NCI-H2029 (cell line): ENCODE measurements at regions not wholly inside any gene's neighbourhood (a gene's known extent, or its start where the extent isn't known, plus 50 kb on each side); places are given as distances from the start of the nearest gene placed in this dataset.

Experiments
- DNase-seq: peaks from one replicate; lab custom pipeline; 2025; lab: John Stamatoyannopoulos, UW

DNA sequence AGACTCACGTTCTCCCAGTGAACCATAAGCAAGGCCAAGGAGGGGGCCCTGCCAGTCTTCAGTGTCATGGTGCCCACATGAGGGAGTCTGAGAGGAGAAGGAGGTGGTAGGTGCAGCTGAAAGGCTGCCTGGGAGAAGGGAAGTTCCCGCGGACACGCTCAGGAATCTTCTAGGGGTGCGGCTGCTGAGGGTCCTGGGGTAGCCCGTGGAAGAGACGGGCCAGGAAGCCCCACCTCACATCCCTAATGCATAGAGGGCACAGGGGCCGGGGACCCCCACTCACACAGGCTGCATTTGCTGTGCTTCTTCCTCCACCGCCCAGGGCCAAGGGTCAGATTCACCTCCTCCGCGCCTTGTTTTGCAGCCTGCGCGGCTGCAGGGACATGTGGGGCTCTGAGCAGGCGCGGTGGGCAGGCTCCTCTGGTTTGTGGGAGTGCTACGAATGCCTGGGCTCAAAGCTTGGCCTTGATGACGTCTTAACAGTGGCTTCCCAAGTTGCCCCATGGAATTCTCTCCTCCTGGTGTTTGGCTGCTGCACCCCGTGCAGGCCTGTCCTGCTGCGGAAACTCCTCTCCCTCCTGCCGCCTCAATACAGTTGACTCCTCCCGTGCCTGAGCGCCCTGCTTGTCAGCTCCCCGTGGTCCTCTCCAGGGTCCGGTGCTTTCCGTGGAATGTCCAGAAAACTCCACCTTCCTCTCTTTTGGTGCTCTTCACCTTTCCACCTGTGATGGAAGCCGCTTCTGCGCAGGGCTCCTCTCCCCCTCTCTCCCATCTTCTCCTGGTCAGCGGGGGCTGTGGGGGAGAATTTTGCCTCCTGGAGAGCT lies 95.7 kb downstream of the VAPA start:
- DNase-seq: no peak

DNA sequence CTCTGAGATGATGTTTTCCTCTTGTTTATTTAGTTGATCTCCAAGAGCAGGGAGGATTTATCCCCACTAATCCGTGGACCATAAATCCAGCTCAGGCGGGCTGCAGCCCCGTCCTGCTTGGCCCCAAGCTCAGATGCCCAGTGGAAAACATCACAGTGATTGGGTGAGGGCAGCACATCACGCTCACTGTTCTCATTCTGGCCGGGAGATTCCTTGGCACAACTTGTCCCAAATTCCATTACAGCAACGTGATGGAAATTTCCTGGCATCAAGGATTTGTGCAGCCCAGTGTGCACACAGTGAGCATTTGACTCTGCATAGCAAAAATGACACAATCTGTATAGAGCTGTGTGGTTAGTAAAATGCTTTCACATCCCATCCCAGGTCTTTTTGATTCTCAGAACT lies 96.8 kb downstream of the VAPA start:
- no peak for DNase-seq

DNA sequence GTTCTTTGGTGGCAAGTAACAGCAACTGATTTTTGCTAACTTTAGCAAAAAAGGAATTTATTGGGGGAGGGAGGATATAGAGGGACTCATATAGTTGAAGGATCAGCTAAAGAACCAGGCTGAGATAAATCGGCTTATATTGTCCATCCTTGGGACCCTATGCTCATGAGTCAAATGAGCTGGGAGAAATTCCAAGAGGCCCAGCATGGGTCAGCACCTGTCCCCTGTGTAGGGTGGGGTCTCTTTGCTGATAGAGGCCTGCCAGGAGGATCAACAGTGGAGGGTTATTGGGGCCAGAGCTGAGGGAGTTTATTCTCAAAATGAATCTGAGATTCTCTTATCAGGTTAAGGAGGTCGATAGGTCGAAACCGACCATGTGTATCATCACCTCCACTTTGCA lies 97.2 kb downstream of the VAPA start:
- DNase-seq: no peak

DNA sequence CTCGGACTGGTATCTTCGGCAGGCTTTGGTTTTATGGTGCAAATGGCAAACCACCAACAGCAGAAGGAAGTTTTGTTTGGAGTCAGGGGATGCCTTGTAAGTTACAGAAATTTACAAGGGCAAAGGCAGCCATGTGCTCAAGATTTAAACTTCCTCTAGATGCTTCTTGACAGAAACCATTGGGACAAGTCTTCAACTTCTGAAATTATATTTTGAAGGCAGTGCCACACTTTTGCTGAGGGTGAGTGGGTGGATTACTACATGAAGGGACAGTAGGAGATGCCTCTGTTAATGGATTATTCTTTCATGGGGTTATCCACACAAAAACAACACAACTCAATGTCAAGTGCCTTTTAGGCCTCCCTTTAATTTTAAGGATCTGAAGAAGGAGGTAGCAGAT lies 97.9 kb downstream of the VAPA start:
- no peak for DNase-seq

- DNase-seq: no peak
Measured at GRCh38 chr18:10012526-10012925, 98.7 kb downstream of the VAPA start.

DNA sequence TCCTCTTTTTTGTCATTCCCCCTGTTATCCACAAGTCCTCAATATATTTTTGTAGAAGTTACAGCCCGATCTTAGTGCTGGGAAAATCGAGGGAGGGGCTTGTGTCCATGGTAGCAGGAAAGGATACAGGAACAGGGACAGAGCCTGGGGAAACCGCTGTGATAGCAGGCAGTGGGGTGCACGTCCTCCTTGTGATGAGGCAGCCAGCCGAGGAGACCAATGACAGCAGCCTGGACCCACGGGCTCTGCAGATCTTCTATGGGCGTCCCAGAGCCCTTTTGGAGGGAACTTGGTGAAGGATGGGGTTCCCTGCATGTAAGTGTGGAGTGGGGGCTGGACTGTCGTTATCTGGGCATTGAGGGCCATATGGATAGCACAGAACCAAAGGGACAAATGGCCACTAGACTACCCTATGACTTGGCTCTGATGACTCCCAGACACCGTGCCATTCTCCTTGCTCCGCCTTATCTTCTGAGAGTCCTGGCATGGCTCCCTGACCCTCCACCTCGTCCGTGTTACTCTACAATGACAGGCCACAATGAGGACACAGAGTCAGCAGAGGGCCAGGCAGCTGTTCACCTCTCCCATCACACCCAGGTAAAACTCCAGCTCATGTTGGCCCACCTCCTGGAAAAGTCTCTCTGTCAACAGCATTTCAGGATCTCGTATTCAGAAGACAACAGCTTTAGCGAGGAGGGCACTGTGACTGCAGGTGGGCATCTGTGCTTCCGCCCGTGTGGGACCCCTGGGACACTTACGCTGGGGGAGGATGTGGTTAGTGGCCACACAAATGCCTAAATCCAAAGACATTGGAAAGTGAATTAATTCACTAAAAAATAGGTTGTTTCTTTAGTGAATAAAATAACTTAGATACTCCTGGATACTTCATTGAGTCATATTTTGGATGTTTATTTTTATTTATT lies 100.1 kb downstream of the VAPA start:
- no peak for DNase-seq

DNA sequence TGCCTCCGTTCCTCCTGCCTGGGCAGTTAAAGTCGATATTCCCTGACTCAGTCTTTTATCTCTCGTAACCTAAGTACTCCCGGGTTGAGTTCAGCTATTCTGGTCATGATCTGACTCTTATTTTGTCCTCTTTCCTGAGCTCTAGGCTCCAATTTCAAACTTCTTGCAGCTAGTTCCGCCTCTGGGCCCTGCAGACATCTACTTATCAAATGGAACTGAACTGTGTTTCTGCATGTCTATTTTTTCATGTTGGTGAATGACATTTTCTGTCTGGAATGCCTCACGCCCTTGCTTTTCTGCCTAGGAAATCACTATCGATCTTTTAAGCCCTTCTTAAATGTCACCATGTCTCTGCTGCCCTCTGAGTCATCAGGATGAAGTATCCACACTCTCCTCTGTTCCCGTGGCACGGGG lies 101.5 kb downstream of the VAPA start:
- DNase-seq: no peak

- DNase-seq: peak; percentile 20
Measured at GRCh38 chr18:10015941-10016819, 102.4 kb downstream of the VAPA start.

DNA sequence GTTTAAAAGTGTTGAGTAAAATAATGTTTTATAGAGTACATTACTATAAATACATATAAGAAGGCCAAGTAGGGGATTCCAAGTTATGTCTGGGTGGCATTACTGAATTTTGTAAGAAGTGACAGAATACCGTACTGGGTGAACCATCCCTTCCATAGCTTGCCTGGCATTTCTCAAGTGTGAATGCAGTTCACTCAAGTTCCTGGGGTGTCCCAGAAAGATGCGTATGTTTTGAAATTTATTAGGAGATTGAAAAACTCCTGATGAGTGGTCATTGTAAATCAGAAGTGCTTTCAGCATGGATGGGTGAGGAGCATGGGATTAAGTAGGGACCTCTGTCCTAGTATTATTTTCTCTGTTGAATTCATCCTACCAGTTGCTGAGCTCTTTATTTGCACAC lies 103.2 kb downstream of the VAPA start:
- no peak for DNase-seq

- DNase-seq: no peak
Measured at GRCh38 chr18:10018289-10018688, 104.5 kb downstream of the VAPA start.

DNA sequence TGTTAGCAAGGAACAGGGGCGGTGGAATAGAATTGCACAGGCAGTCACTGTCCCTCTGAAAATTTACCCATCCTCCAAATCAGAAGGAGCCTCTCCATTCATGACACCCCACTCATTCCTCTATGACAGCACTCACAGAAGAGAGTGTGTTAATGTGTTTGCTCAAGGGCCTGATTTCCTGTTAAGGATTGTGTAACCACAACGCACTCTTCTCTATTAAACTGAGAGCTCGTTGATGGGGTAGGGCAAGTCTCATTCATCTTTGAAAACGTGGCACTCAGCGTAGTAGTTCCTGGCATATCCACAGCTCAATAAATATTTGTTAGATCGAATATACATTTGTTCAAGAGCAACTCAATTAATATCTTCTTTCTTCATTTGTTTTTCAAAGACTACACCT lies 106.4 kb downstream of the VAPA start:
- peak; percentile 86 for DNase-seq

DNA sequence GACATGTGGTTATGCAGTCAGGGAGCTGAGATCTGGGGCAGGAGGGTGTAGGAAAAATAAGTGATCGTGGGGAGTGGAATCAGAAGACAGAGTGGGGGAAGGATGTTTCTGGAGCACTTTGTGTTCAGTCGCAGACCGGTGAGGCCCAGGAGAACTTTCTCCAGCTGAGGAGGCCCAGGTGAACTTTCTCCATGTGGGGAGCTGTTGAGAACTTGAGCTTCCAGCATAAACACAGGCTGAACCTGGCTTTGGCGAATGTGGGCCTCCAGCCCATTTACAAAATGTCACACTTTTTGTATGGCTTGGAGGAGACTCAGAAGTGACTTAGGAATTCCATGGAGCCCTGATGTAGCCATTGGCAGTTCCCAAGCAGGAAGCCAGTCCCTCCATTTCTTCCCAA lies 108.5 kb downstream of the VAPA start:
- DNase-seq: no peak

DNA sequence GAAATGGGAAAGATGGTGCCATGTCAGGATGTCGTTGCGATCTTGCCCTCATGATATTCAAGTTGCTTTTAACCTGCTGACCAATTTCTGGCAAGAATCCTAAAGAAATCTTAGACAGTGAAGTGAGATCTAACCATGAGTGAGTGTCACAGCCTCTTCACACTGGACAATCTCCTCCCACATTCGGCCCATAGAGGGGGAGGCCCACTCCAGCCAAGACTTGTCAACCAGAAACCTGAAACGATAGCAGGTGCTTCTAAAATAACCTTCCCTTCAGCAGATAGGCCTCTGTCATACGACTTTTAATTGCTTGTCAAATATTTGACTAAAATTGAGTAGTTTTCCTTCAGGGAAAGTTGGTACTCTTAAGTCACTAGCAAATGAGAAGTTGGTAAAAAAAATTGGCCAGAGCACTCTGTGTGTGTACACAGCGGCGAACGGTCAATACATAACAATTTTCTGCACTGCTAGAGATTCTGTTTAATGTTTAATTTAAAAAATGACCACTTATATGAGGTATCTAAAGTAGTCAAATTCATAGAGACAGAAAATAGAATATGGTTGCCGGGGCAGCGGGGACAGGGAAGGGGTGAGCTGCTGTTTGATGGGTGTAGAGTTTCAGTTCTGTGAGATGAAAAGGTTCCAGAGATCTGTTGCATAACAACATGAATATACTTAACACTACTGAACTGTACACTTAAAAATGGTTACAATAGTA lies 110.2 kb downstream of the VAPA start:
- peak; percentile 70 for DNase-seq

DNA sequence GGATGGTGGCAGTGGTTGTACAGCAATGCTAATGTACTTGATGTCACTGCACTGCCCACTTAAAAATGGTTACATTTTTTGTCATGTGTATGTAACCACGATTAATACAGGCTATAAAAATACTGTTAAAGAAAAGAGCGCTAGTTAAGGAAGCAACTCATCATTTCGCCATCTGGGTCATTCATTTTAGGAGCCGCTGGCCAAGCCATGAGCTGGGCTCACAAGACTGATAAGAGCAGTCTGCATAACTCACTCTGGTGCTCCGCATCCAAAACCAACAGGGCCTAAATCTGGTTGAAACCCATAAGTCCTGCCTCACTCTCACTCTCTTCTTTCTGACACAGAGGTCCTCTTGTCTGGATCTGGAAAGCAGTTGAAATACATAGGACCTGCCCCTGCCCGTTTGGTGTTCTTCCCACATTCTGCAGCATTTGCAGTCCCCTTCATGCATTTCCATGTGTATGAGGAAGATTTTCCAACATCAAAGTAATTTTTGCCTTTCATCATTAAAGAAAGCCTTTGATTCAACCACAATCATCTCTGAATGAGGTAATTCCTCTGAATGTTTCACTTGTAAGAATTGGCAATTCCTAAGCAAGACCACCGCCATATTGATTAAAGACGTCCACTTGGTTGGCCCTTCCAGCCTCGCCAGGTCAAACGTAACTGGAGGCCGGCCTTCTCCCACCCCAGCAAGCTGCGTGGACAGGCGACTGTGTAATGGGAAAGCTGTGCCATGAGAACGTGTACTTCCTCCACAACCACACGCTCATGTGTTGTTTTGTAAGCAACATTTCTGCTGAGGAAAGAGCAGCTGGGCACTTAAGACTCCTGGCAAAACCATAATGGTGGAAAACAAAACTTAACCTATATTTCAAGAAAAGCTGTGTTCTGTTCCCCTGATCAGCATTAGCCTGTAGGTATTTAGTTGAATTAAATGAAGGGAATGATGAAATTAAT lies 112.2 kb downstream of the VAPA start:
- DNase-seq: no peak

DNA sequence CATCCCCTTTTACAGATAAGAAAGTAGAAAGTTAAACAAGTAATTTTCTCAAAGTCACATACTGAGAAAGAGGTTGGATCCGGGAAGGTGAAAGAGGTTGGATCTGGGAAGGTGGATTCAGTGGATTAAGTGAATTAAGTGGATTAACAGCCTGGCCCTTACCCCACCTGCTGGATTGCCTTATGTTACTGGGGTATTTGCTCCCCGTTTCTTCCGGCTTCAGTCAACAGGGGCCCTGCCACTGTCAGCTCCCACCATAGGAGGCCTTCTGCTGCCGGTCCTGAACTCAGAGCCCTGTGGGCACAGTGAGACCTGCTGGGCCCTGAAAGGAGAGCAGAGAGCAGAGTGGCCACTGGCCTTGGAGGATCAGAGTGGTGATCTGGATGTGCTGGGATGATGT lies 113.2 kb downstream of the VAPA start:
- DNase-seq: no peak

DNA sequence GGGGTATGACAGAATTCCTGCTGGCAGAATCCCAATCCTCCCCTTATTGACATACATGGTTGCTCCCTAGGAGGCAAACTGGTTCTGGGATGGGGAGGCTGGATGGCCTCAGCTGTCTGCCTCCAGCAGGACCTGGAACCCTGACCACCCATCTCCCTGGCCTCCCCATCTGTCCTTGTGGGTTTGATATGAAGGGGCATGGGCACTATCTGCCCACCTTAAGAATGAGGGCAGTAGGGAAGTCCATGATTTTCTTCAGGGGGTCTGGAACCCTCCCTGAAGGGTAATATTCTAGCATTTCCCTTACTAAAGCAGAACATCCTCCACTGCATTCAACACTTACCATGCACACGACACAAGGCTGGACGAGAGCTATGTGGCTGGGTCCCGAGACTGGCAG lies 113.6 kb downstream of the VAPA start:
- no peak for DNase-seq

DNA sequence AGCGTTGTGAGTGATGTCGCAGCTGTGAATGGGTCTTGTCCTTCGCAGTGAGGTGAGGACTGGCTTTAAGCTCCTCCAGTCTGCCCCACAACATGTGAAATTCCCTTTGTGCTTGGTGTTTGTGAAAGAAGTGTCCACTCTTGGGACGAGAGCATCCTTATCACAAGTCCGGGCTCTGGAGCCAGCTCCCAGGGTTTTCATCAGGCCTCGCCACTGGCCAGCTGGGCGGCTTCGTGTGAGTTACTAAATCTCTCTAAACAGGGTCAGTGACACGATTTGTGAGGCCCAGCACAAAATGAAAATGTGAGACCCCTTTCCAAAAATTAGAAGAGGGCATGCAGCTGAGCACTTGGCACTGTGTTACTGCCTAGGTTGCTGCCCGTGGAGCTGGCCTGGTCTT lies 115.9 kb downstream of the VAPA start:
- no peak for DNase-seq

DNA sequence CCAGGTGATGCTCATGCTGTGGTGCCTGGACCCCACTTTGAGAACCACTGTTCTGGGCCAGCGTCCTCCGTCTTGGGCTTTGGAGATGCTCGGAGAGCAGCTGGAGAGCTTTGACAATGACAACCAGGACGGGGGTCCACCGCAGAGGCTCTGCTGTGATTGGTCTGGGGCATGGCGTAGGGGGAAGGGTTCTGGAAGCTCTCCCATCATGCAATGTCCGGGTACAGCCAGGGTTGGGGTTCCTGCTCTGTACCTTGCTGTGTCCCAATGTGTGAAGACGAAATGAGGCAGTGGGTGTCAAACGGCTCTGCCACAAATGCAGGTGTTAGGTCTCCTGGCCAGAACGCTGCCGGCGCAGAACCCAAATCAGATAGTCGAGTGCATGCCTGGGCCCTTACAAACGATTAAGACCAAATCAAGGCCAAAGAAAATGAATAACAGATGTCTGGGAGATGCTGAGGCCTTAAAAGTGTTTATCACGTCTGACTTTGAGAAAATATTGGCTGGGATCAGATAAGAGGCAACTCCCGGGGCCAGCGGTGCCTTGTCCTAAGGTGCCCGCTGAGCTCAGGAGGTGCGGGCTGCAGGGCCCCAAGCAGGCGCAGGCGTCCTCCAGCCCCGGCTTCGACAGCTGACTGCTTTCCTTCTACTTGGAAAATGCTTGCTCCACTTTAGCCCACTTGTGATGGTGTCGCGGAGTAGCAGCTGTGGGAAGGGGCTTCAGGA lies 117.2 kb downstream of the VAPA start:
- DNase-seq: no peak

GRCh38 chr18:10032331-10033015 lies 118.7 kb downstream of the VAPA start:
- DNase-seq: no peak
